GM18511 (cell line): ENCODE measurements at regions not wholly inside any gene's neighbourhood (a gene's known extent, or its start where the extent isn't known, plus 50 kb on each side); places are given as distances from the start of the nearest gene placed in this dataset.
A peak's percentile ranks its signal among the peaks of the same experiment; 100 is the strongest.

Experiments used
- ATAC-seq: cut with Tn5 transposase; IDR thresholded peaks from one replicate; pipeline ENCODE4 v1.9.1; 2021; ENCODE audit warnings: mild to moderate bottlenecking, moderate library complexity; ENCODE audit not compliant: unreplicated experiment

DNA sequence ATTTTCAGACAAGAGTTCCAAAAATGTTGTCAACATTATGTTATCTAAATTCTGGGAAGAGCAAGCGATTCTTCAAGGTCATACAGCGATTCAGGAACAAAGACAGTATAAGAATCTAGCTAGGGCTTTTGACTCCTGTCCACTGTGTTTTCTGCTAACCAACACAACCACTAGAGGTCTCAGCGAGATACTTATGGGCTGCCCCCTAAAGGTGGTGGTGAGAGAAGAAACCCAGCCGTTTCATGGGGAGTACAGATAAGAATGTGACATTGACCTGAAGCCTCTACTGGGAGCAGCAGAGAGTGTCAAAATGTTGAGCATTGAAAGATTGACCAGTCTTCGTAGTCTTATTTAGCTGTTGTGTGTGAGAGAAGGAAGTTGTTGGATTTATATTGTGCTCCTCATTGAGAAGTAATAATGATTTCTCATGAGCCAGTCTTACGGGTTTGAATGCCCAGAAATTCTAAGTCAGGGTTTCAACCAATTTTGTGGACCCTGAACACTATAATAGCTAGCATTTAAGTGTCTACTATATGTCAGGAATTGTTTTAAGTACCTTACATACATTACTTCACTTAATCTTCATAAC, 168.3 kb downstream of the SPRY1 start:
- peak; percentile 100 for ATAC-seq

- no peak for ATAC-seq
These were observed 172.3 kb downstream of the SPRY1 start for GRCh38 chr4:123568936-123569335.

GRCh38 chr4:123569541-123569940, 172.9 kb downstream of the SPRY1 start:
- no peak for ATAC-seq

- no peak for ATAC-seq
These were observed 177.4 kb downstream of the SPRY1 start for GRCh38 chr4:123573866-123574508.

DNA sequence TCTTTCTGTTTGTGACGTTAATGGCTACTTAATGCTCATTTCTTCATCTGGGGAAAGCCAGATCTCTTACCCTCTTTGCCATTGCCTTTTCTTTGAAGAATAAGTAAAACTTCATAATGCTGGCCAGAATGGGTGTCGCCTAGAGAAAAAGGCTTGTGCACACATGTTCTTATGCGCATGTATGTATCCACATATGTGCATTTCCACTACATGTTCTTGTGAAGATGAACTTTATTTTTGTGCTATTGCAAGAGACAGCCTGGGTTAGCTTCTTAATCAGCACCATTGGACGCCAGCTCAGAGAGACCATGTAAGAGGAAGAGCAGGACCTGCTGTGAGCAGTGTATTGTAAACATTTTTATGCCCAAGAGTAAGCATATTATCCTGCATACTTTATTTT, 178.7 kb downstream of the SPRY1 start:
- ATAC-seq: no peak

DNA sequence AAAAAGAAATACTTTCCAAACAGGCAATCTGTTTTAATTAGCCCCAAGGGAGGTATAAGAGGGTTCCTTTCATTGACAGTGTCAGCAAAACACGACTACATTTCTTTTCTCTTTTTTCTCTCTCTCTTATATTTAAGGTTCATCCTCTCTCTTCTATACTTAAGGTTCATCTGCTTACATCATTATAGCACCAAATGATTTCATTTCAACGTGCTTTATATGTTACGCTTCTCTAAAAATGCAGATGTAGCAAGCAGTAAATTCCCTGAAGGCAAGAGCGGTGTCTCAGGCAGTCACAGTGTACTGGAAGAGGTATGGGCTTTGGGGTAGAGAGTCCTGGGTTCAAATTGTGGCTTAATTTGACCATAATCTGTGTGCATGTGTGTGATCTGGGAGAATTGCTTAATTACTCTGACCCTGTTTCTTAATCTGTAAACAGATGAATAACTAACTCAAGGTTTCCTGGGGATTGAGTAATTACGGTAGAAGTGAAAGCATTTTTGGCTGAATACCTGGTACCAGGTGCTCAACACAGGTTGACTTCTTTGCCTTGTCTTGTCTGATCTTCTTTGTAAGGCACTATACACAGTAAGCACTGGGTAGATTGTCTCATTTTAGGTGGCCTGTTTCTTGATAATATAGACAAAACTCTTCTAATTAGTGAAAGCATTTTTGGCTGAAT, 180.8 kb downstream of the SPRY1 start:
- no peak for ATAC-seq

- no peak for ATAC-seq
These were observed 181.9 kb downstream of the SPRY1 start for GRCh38 chr4:123578276-123579029.

- no peak for ATAC-seq
These were observed 183.4 kb downstream of the SPRY1 start for GRCh38 chr4:123579961-123580360.

- ATAC-seq: no peak
These were observed 184.5 kb downstream of the SPRY1 start for GRCh38 chr4:123580981-123581664.

GRCh38 chr4:123581802-123582201, 185.2 kb downstream of the SPRY1 start:
- ATAC-seq: no peak

DNA sequence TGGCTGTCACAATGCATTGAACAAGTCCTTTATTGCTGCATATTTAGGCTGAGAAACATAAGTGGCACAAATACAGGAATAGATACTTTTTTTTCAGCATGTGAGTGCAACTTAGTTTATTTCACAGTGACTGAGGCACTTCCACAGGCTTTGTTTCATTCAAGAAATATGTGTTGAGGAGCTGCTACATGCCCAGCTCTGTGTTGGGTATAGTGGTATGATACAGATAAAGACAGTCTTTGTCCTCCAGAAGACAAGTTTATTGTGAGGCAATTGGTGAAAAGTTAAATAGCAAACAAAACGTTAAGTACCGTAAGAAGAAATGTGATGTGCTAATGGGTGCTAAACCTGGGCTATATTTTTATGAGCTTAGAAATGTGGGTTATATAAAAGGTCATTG, 186.4 kb downstream of the SPRY1 start:
- ATAC-seq: no peak

DNA sequence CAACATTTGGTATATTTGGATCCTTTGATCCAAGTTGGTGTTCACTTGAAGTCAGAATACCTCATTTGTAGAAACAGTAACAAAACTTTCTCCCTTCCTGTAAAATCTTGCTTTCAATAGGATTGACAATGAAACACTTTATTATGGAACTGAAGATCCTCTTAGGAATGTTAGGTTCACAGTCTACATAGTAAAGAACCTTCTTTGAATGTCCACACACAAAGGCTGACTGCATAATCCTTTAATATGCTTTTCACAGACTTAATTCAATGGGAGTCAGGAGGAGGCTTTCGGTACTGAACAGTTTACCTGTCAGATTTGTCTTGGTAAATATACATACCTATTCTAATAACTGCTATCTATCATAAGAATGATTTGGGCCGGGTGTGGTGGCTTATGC, 188.5 kb downstream of the SPRY1 start:
- no peak for ATAC-seq

GRCh38 chr4:123587983-123588494, 191.4 kb downstream of the SPRY1 start:
- peak; percentile 4 for ATAC-seq

- peak; percentile 81 for ATAC-seq
These were observed 192.1 kb downstream of the SPRY1 start for GRCh38 chr4:123588631-123589241.

- no peak for ATAC-seq
These were observed 192.7 kb downstream of the SPRY1 start for GRCh38 chr4:123589301-123589700.

GRCh38 chr4:123591875-123592274, 195.3 kb downstream of the SPRY1 start:
- ATAC-seq: no peak

GRCh38 chr4:123593655-123594054, 197.1 kb downstream of the SPRY1 start:
- no peak for ATAC-seq

DNA sequence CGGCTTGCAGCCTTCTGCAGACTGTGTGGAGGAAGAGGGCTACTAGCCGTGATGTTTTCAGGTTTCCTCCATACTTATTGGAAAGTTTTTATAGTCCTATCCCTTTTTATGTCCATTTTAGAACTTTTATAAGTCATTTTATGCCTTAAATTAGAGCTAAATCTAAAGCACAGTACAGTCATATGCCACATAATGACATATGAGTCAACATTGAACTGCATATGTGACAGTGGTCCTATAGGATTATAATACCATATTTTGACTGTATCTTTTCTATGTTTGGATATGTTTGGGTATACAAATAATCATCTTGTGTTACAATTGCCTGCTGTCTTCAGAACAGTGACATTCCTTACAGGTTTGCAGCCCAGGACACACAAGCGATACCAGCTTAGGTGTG, 200.2 kb downstream of the SPRY1 start:
- no peak for ATAC-seq

DNA sequence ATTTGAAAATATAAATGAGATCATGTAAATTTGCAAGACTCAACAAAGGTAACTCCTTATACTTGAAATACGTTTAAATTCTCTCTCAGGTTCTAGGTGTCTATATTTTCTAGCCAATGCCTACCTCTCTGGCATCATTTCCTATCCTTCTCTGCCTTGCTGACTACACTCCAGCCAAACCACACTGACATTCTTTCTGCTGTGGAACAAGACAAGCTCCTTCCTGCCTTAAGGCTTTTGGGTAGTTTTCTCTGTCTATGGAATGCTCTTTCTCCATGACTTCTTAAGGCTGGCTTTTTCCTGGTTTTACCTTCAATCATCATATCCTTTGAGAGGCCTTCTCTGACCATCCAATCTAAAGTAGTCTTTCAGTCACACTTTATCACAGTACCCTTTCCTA, 201.0 kb downstream of the SPRY1 start:
- ATAC-seq: no peak

DNA sequence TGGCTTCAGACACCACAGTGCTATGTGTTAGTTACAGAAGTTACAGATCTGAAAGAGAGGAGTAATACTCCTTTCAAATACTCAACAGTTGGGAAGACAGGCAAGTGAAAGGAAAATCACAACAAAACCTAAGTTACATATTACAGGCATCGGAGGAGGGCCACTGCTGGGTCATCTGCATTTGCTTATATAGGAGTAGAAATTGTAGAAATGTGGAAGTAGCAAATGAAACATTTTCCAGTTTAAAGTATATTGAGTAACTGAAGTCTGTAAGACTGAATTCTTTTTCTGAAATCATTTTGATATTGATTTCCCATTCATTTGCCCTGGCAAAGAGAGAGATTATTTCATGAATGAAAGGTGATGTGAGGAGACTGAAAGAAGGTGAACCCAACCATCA, 201.7 kb downstream of the SPRY1 start:
- ATAC-seq: no peak
